WTC11 (cell line): ENCODE measurements at regions not wholly inside any gene's neighbourhood (a gene's known extent, or its start where the extent isn't known, plus 50 kb on each side); places are given as distances from the start of the nearest gene placed in this dataset.

Source experiments
- CREB1 ChIP-seq: sonication (generic); formaldehyde crosslinking; IDR thresholded peaks from 2 replicates; pipeline ENCODE4 v1.8.0; 2023; ENCODE audit warnings: mild to moderate bottlenecking, missing genetic modification reagents
- FOXJ3 ChIP-seq: sonication (generic); formaldehyde crosslinking; IDR thresholded peaks from 2 replicates; pipeline ENCODE4 v1.9.0; 2021; ENCODE audit warnings: missing genetic modification reagents, mild to moderate bottlenecking, borderline replicate concordance
- FOXP1 ChIP-seq: sonication (generic); formaldehyde crosslinking; IDR thresholded peaks from 2 replicates; pipeline ENCODE4 v1.8.0; 2022; ENCODE audit warnings: missing genetic modification reagents, mild to moderate bottlenecking, moderate library complexity, borderline replicate concordance
- JUN ChIP-seq: sonication (generic); formaldehyde crosslinking; IDR thresholded peaks from 2 replicates; pipeline ENCODE4 v1.8.0; 2023; ENCODE audit warnings: mild to moderate bottlenecking, missing genetic modification reagents
- KAT7 ChIP-seq: sonication (generic); formaldehyde crosslinking; IDR thresholded peaks from 2 replicates; pipeline ENCODE4 v1.8.1; 2023; ENCODE audit warnings: missing genetic modification reagents, mild to moderate bottlenecking, borderline replicate concordance
- NR3C1 ChIP-seq: sonication (generic); formaldehyde crosslinking; conservative IDR thresholded peaks from 2 replicates; pipeline ENCODE4 v1.8.1; 2023; ENCODE audit warnings: low read depth, mild to moderate bottlenecking, missing genetic modification reagents
- RELA ChIP-seq: sonication (generic); formaldehyde crosslinking; IDR thresholded peaks from 2 replicates; pipeline ENCODE4 v1.8.1; 2022; ENCODE audit warnings: missing genetic modification reagents, mild to moderate bottlenecking, borderline replicate concordance
- TEAD4 ChIP-seq: sonication (generic); formaldehyde crosslinking; IDR thresholded peaks from 2 replicates; pipeline ENCODE4 v1.8.0; 2022; ENCODE audit warnings: mild to moderate bottlenecking, missing genetic modification reagents
- ZNF232 ChIP-seq: sonication (generic); formaldehyde crosslinking; IDR thresholded peaks from 2 replicates; pipeline ENCODE4 v1.8.0; 2022; ENCODE audit warnings: mild to moderate bottlenecking, missing genetic modification reagents
- TF ChIP-seq, protein P1 (sequence below): fragments of 200-600 bp; IDR thresholded peaks from 2 replicates; pipeline ENCODE4 v1.8.0; 2022; ENCODE audit warnings: antibody characterized with exemption
- TF ChIP-seq, protein P2 (sequence below): sonication (generic); formaldehyde crosslinking; IDR thresholded peaks from 2 replicates; pipeline ENCODE4 v1.8.1; 2022; ENCODE audit warnings: low read depth, mild to moderate bottlenecking, moderate library complexity, missing genetic modification reagents, borderline replicate concordance
- TF ChIP-seq, protein P3 (sequence below): sonication (generic); formaldehyde crosslinking; IDR thresholded peaks from 2 replicates; pipeline ENCODE4 v1.8.1; 2023; ENCODE audit warnings: mild to moderate bottlenecking, moderate library complexity, missing genetic modification reagents

DNA sequence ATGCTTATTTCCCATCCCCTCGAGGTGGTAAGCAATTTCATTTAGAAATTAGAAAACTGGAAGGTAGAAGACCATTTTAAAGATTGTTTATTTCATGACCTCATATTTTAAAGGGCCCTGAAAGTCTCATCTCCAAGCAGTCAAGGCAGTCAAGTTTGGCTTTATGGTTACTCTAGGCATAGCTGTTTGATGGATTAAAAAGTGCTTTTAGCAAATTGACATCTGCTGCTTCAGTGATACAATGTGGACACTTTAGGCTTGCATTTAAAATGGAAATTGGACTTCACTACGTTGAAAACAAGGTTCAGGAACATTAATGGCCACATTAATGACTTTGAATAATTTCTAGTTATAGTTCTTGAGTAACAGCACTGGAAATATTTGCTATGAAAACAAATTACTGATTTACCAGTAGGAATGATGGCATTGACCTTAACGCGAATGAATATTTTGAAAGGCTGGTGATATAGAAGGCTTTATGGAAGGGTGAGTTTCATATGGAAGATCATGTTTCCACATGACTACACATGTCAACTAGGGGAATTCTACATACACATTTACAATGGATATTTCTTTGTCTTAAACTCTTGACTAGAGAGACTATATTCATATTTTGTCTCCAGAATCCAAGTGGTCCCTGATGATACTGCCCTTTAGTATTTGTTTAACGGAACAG lies 873.5 kb downstream of the JRKL start:
- TF ChIP-seq, protein P1, sequence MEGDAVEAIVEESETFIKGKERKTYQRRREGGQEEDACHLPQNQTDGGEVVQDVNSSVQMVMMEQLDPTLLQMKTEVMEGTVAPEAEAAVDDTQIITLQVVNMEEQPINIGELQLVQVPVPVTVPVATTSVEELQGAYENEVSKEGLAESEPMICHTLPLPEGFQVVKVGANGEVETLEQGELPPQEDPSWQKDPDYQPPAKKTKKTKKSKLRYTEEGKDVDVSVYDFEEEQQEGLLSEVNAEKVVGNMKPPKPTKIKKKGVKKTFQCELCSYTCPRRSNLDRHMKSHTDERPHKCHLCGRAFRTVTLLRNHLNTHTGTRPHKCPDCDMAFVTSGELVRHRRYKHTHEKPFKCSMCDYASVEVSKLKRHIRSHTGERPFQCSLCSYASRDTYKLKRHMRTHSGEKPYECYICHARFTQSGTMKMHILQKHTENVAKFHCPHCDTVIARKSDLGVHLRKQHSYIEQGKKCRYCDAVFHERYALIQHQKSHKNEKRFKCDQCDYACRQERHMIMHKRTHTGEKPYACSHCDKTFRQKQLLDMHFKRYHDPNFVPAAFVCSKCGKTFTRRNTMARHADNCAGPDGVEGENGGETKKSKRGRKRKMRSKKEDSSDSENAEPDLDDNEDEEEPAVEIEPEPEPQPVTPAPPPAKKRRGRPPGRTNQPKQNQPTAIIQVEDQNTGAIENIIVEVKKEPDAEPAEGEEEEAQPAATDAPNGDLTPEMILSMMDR, result no peak
- no peak for TF ChIP-seq FOXJ3 (CRISPR knock-in tag)
- no peak for TF ChIP-seq CREB1 (CRISPR knock-in tag)
- TF ChIP-seq KAT7, result no peak
- no peak for TF ChIP-seq ZNF232 (CRISPR knock-in tag)
- TF ChIP-seq, protein P2, sequence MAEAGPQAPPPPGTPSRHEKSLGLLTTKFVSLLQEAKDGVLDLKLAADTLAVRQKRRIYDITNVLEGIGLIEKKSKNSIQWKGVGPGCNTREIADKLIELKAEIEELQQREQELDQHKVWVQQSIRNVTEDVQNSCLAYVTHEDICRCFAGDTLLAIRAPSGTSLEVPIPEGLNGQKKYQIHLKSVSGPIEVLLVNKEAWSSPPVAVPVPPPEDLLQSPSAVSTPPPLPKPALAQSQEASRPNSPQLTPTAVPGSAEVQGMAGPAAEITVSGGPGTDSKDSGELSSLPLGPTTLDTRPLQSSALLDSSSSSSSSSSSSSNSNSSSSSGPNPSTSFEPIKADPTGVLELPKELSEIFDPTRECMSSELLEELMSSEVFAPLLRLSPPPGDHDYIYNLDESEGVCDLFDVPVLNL (CRISPR knock-in tag), result no peak
- TF ChIP-seq RELA (CRISPR knock-in tag), result no peak
- TF ChIP-seq TEAD4, result no peak
- no peak for TF ChIP-seq NR3C1 (CRISPR knock-in tag)
- no peak for TF ChIP-seq JUN (CRISPR knock-in tag)
- TF ChIP-seq, protein P3, sequence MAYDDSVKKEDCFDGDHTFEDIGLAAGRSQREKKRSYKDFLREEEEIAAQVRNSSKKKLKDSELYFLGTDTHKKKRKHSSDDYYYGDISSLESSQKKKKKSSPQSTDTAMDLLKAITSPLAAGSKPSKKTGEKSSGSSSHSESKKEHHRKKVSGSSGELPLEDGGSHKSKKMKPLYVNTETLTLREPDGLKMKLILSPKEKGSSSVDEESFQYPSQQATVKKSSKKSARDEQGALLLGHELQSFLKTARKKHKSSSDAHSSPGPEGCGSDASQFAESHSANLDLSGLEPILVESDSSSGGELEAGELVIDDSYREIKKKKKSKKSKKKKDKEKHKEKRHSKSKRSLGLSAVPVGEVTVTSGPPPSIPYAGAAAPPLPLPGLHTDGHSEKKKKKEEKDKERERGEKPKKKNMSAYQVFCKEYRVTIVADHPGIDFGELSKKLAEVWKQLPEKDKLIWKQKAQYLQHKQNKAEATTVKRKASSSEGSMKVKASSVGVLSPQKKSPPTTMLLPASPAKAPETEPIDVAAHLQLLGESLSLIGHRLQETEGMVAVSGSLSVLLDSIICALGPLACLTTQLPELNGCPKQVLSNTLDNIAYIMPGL (CRISPR knock-in tag), result no peak
- no peak for TF ChIP-seq FOXP1 (CRISPR knock-in tag)
